HepG2 (cell line): ENCODE measurements at regions not wholly inside any gene's neighbourhood (a gene's known extent, or its start where the extent isn't known, plus 50 kb on each side); places are given as distances from the start of the nearest gene placed in this dataset.

Experiments
- ATAC-seq: fragments of 200-7000 bp; cut with Tn5 transposase; 3 replicates; pipeline ENCODE4 v1.9.1; 2020; ENCODE audit warnings: mild to moderate bottlenecking, moderate library complexity
- BruUV-seq: library from RNA; stranded (reverse); fragments of 400-500 nt; replicated peaks from 2 replicates; lab custom pipeline; 2021; lab: Mats Ljungman, UMichigan
- CTCF ChIA-PET: fragments of 300-600 bp; formaldehyde crosslinking; extraction: SDS; loops from one replicate; lab custom pipeline; 2021; ENCODE audit warnings: low total read pairs, inconsistent platforms, low intra/inter-chr PET ratio; lab: Yijun Ruan, JAX
- POLR2A ChIA-PET: fragments of 350-600 bp; sonication (Branson Sonifier 250); formaldehyde crosslinking; loops from one replicate; lab custom pipeline; 2020; ENCODE audit warnings: antibody characterized with exemption, inconsistent platforms; lab: Yijun Ruan, JAX
- DNase-seq: peaks from one replicate; pipeline ENCODE4 v3.0.0-alpha.2; 2015; ENCODE audit warnings: low spot score
- FAIRE-seq: peaks from 3 replicates; lab custom pipeline; 2011; peaks lifted over from hg19 to GRCh38; lab: Jason Lieb, UNC
- H2AFZ ChIP-seq: one replicate; pipeline ENCODE4 v1.6.1; 2011; ENCODE audit warnings: low read length, inconsistent platforms
- H3K27ac ChIP-seq: fragments of 300-600 bp; 3 replicates; pipeline ENCODE4 v1.8.0; 2011; ENCODE audit warnings: mixed run types, mild to moderate bottlenecking, mixed read lengths, low read length, inconsistent platforms; ENCODE audit not compliant: insufficient read depth; ENCODE audit errors: extremely low read length
- H3K27me3 ChIP-seq, 2 experiments: fragments of 200-600 bp in 1 of 2; 2 replicates in 1 of 2; 3 replicates in 1 of 2; pipeline versions ENCODE4 v1.6.0 to v1.8.0; 2011; ENCODE audit warnings: low read length in 2 of 2, mild to moderate bottlenecking in 2 of 2, moderate library complexity in 2 of 2, inconsistent platforms in 1 of 2; ENCODE audit not compliant: insufficient read depth in 2 of 2, control insufficient read depth in 1 of 2
- H3K36me3 ChIP-seq, 2 experiments: fragments of 200-600 bp in 1 of 2; replicated peaks in 1 of 2; 2 replicates in 1 of 2; 3 replicates in 1 of 2; pipeline versions ENCODE4 v1.5.1 to v1.8.0; 2011; ENCODE audit warnings: low read length in 2 of 2, inconsistent platforms in 1 of 2; ENCODE audit not compliant: insufficient read depth in 2 of 2, control insufficient read depth in 1 of 2
- H3K4me1 ChIP-seq: 2 replicates; pipeline ENCODE4 v1.5.1; 2012; ENCODE audit warnings: low read length, inconsistent platforms; ENCODE audit not compliant: insufficient read depth
- H3K4me2 ChIP-seq: 2 replicates; pipeline ENCODE4 v1.6.0; 2011; ENCODE audit warnings: low read depth, low read length, inconsistent platforms
- H3K4me3 ChIP-seq, 3 experiments: fragments of 200-600 bp in 1 of 3; sonication (generic), shearing (Covaris generic) in 1 of 3; replicated peaks in 1 of 3; 2 replicates each; pipeline ENCODE4 v1.5.1; 2011 to 2016; ENCODE audit warnings: low read length in 3 of 3, inconsistent platforms in 2 of 3, low read depth in 2 of 3, mild to moderate bottlenecking in 2 of 3, control low read depth in 1 of 3, mixed read lengths in 1 of 3; ENCODE audit not compliant: insufficient read depth in 1 of 3
- H3K79me2 ChIP-seq: one replicate; pipeline ENCODE4 v1.6.1; 2011; ENCODE audit warnings: low read length, inconsistent platforms; ENCODE audit not compliant: insufficient read depth
- H3K9ac ChIP-seq: 2 replicates; pipeline ENCODE4 v1.6.0; 2011; ENCODE audit warnings: mild to moderate bottlenecking, low read depth, low read length, inconsistent platforms; ENCODE audit not compliant: insufficient read depth
- H3K9me3 ChIP-seq: 2 replicates; pipeline ENCODE4 v1.5.1; 2012; ENCODE audit warnings: mild to moderate bottlenecking, low read length
- H4K20me1 ChIP-seq: 2 replicates; pipeline ENCODE4 v1.6.0; 2011; ENCODE audit warnings: inconsistent platforms, mild to moderate bottlenecking, low read length, moderate library complexity; ENCODE audit not compliant: insufficient read depth
- CCDC6 ChIP-seq: sonication (generic); formaldehyde crosslinking; IDR thresholded peaks from 2 replicates; pipeline ENCODE4 v1.8.1; 2022; ENCODE audit warnings: mild to moderate bottlenecking, missing genetic modification reagents, moderate library complexity
- CREBL2 ChIP-seq: sonication (generic); formaldehyde crosslinking; IDR thresholded peaks from 2 replicates; pipeline ENCODE4 v1.8.1; 2023; ENCODE audit warnings: missing genetic modification reagents, mild to moderate bottlenecking, borderline replicate concordance
- DBP ChIP-seq: sonication (generic); formaldehyde crosslinking; IDR thresholded peaks from 2 replicates; pipeline ENCODE4 v1.4.0; 2020; ENCODE audit warnings: missing genetic modification reagents; ENCODE audit errors: not compliant biosample characterization
- E2F5 ChIP-seq: sonication (generic); formaldehyde crosslinking; conservative IDR thresholded peaks from 2 replicates; pipeline ENCODE4 v1.4.0; 2020; ENCODE audit warnings: missing genetic modification reagents
- FOXA1 ChIP-seq, 2 experiments: fragments of 450-650 bp in 1 of 2; sonication (generic) in 1 of 2; formaldehyde crosslinking in 1 of 2; IDR thresholded peaks; 2 replicates each; pipeline versions ENCODE4 v1.4.0 to v1.6.1; 2016 to 2020; ENCODE audit warnings: missing genetic modification reagents in 1 of 2
- FOXA3 ChIP-seq: IDR thresholded peaks from 2 replicates; pipeline ENCODE4 v1.6.1; 2016; ENCODE audit warnings: missing genetic modification reagents, missing compliant biosample characterization
- HDAC2 ChIP-seq: sonication (generic); formaldehyde crosslinking; IDR thresholded peaks from 2 replicates; pipeline ENCODE4 v1.4.0; 2020; ENCODE audit warnings: missing genetic modification reagents
- HES4 ChIP-seq: sonication (generic); formaldehyde crosslinking; IDR thresholded peaks from 2 replicates; pipeline ENCODE4 v1.9.0; 2021; ENCODE audit warnings: mild to moderate bottlenecking, missing genetic modification reagents, borderline replicate concordance
- HMGA1 ChIP-seq: sonication (generic); formaldehyde crosslinking; conservative IDR thresholded peaks from 2 replicates; pipeline ENCODE4 v1.4.0; 2020; ENCODE audit warnings: missing genetic modification reagents
- HNRNPL ChIP-seq: fragments of 200-400 bp; formaldehyde crosslinking; IDR thresholded peaks from 2 replicates; pipeline ENCODE4 v1.6.1; 2017; ENCODE audit warnings: mild to moderate bottlenecking, low read depth, low read length
- KAT8 ChIP-seq: IDR thresholded peaks from 2 replicates; pipeline ENCODE4 v1.6.1; 2016; ENCODE audit warnings: missing genetic modification reagents, missing compliant biosample characterization
- MYC ChIP-seq: sonication (generic); formaldehyde crosslinking; IDR thresholded peaks from 2 replicates; pipeline ENCODE4 v1.9.0; 2021; ENCODE audit warnings: missing genetic modification reagents, borderline replicate concordance
- NFYB ChIP-seq: sonication (generic); formaldehyde crosslinking; IDR thresholded peaks from 2 replicates; pipeline ENCODE4 v1.4.0; 2020; ENCODE audit warnings: missing genetic modification reagents
- SIX1 ChIP-seq: sonication (generic); formaldehyde crosslinking; IDR thresholded peaks from 2 replicates; pipeline ENCODE4 v1.4.0; 2020; ENCODE audit warnings: missing genetic modification reagents, borderline replicate concordance
- ZFP82 ChIP-seq: sonication (generic); formaldehyde crosslinking; IDR thresholded peaks from 2 replicates; pipeline ENCODE4 v1.5.1; 2020; ENCODE audit warnings: mild to moderate bottlenecking, missing genetic modification reagents, borderline replicate concordance
- ZNF335 ChIP-seq: sonication (generic); formaldehyde crosslinking; IDR thresholded peaks from 2 replicates; pipeline ENCODE4 v1.4.0; 2020; ENCODE audit warnings: missing genetic modification reagents
- ZNF33B ChIP-seq: sonication (generic); formaldehyde crosslinking; IDR thresholded peaks from 2 replicates; pipeline ENCODE4 v1.5.1; 2020; ENCODE audit warnings: mild to moderate bottlenecking, missing genetic modification reagents
- WGBS: methylation state at CpG from one replicate; pipeline ENCODE4 v1.1.6; 2017; ENCODE audit warnings: low lambda C conversion rate; 5-methylcytosine and 5-hydroxymethylcytosine counted together
- in situ Hi-C: cut with HindIII; loops from 2 replicates; pipeline ENCODE4 v1.10.0; 2017; ENCODE audit warnings: low pct_unique_long_range_greater_than_20kb; ENCODE audit not compliant: extremely low pct_ligation_motif_present
- intact Hi-C: fragments of 100-400 bp; cut with micrococcal nuclease; formaldehyde crosslinking; loops from one replicate; pipeline ENCODE4 v1.10.0; 2022; ENCODE audit not compliant: unreplicated experiment

GRCh38 chr13:84487752-84488151 is 605.5 kb upstream of the SLITRK1 start:
- TF ChIP-seq NFYB (no peak), E2F5 (CRISPR knock-in tag) (no peak), FOXA3 (CRISPR knock-in tag) (no peak), CREBL2 (CRISPR knock-in tag) (no peak), HMGA1 (CRISPR knock-in tag) (no peak), KAT8 (CRISPR knock-in tag) (no peak), FOXA1 (IDR thresholded peaks at IDR 0.05) (no peak), FOXA1 (CRISPR knock-in tag; IDR thresholded peaks at IDR 0.05) (no peak), ZNF33B (CRISPR knock-in tag) (no peak), DBP (CRISPR knock-in tag) (no peak), SIX1 (CRISPR knock-in tag) (no peak), HES4 (no peak), MYC (no peak), CCDC6 (CRISPR knock-in tag) (no peak), ZNF335 (CRISPR knock-in tag) (no peak), ZFP82 (no peak), HNRNPL (no peak), HDAC2 (CRISPR knock-in tag) (no peak)
- WGBS, result 4% methylated on average over 1 of the region's 1 CpG
- no peaks in the 10 kb centered on the region for H4K20me1 ChIP-seq
- H3K9ac ChIP-seq, result no peak overlapping the region
- no peaks in the 10 kb centered on the region for H3K79me2 ChIP-seq
- FAIRE-seq, result no peak
- no TSS peak for BruUV-seq
- H3K4me2 ChIP-seq, result no peak overlapping the region
- H3K4me3 ChIP-seq, result no peak overlapping the region
- intact Hi-C loops, result loop anchor here (5.0 kb wide), 1 partner anchor 180 kb away; no protein-coding TSS in a partner anchor
- ChIA-PET POLR2A (no interaction called here), CTCF (no interaction called here)
- H3K36me3 ChIP-seq, result no peaks in the 10 kb centered on the region
- no peaks in the 10 kb centered on the region; a peak in 1 of 5 replicates for H3K27me3 ChIP-seq
- H3K27ac ChIP-seq, result no peak overlapping the region
- in situ Hi-C loops, result no loop called here
- no peaks in the 10 kb centered on the region for H3K4me1 ChIP-seq
- ATAC-seq, result no peak
- H2AFZ ChIP-seq, result no peak overlapping the region
- H3K9me3 ChIP-seq, result no peaks in the 10 kb centered on the region
- DNase-seq, result no peak
